GM12864 (cell line): ENCODE measurements at regions not wholly inside any gene's neighbourhood (a gene's known extent, or its start where the extent isn't known, plus 50 kb on each side); places are given as distances from the start of the nearest gene placed in this dataset.
"Not testable (repeated sequence)": the region's sequence is repeated elsewhere in the genome, so short reads cannot be mapped to it uniquely, and the experiment has no call there.

ENCODE experiments used
- DNase-seq: peaks from one replicate; pipeline ENCODE4 v3.0.0-alpha.2; 2011; ENCODE audit warnings: low read depth
- H3K4me3 ChIP-seq: 2 replicates; pipeline ENCODE4 v1.5.1; 2011; ENCODE audit warnings: mild to moderate bottlenecking, low read depth, low read length, control low read depth
- CTCF ChIP-seq: IDR thresholded peaks from 2 replicates; pipeline ENCODE4 v1.5.1; 2011; ENCODE audit warnings: low read depth, mild to moderate bottlenecking, moderate library complexity, low read length, control low read depth, inconsistent platforms; ENCODE audit errors: missing control alignments

GRCh38 chr6:170145272-170145592 is 145.6 kb downstream of the DLL1 start:
- no peak for TF ChIP-seq CTCF
- no peak for DNase-seq
- no peak overlapping the region for H3K4me3 ChIP-seq

- no peak for TF ChIP-seq CTCF
- no peak for DNase-seq
Measured at GRCh38 chr6:170144571-170145271, 146.2 kb downstream of the DLL1 start.

DNA sequence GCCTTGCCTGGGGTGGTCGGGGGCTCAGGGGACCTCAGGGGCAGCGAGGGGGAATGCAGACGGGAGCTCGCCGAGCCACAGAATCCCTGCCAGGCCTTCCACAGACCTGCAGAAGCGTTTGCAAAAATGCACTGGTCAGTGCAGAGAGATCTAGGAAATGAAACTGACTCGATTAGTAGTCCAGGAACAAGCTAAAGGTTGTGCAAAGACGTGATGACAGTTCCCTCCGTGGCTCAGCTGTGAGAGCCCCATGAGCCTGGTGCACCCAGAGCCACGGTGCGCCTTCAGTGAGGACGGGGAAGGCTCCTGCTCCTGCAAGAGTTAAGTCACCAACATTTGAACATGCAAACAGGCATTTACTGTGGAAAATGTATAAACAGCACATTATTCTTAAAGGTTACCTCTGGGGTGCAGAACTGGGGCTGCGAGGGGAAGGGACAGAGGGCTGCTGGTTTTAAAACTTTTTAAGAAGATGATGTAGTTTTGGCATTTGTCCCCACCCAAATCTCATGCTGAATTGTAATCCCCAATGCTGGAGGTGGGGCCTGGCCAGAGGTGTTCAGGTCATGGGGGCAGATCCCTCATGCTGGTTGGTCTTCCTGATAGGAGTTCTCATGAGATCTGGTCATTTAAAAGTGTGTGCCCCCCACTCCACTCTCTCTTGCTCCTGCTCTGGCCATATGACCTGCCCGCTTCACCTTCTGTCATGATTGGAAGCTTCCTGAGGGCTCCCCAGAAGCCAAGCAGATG is 147.3 kb downstream of the DLL1 start:
- no peak for DNase-seq
- TF ChIP-seq CTCF = no peak
- H3K4me3 ChIP-seq = no peak overlapping the region

More at GRCh38 chr6:170144571-170145271, 146.2 kb downstream of the DLL1 start:
- H3K4me3 ChIP-seq = no peak overlapping the region

GRCh38 chr6:170142559-170142958 is 148.3 kb downstream of the DLL1 start:
- no peak for TF ChIP-seq CTCF
- DNase-seq = no peak
- H3K4me3 ChIP-seq = no peak overlapping the region

GRCh38 chr6:170141061-170141460 is 149.8 kb downstream of the DLL1 start:
- DNase-seq, H3K4me3 ChIP-seq: not testable (repeated sequence)

GRCh38 chr6:170140129-170140528 is 150.7 kb downstream of the DLL1 start:
- no peak for TF ChIP-seq CTCF
- no peak overlapping the region for H3K4me3 ChIP-seq
- DNase-seq = no peak

- H3K4me3 ChIP-seq = no peak overlapping the region
- TF ChIP-seq CTCF = no peak
- DNase-seq = no peak
Measured at GRCh38 chr6:170139531-170139930, 151.3 kb downstream of the DLL1 start.

DNA sequence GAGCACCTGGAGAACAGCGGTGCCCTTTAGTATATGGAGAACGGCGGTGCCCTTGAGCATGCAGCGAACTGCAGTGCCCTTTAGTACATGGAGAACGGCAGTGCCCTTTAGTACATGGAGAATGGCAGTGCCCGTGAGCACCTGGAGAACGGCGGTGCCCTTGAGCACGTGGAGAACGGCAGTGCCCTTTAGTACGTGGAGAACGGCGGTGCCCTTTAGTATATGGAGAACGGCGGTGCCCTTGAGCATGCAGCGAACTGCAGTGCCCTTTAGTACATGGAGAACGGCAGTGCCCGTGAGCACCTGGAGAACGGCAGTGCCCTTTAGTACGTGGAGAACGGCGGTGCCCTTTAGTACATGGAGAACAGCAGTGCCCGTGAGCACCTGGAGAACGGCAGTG is 151.8 kb downstream of the DLL1 start:
- H3K4me3 ChIP-seq, DNase-seq: not testable (repeated sequence)
